ENCODE measurements at regions not wholly inside any gene's neighbourhood (a gene's known extent, or its start where the extent isn't known, plus 50 kb on each side); places are given as distances from the start of the nearest gene placed in this dataset.
A peak's percentile ranks its signal among the peaks of the same experiment; 100 is the strongest.

DNA sequence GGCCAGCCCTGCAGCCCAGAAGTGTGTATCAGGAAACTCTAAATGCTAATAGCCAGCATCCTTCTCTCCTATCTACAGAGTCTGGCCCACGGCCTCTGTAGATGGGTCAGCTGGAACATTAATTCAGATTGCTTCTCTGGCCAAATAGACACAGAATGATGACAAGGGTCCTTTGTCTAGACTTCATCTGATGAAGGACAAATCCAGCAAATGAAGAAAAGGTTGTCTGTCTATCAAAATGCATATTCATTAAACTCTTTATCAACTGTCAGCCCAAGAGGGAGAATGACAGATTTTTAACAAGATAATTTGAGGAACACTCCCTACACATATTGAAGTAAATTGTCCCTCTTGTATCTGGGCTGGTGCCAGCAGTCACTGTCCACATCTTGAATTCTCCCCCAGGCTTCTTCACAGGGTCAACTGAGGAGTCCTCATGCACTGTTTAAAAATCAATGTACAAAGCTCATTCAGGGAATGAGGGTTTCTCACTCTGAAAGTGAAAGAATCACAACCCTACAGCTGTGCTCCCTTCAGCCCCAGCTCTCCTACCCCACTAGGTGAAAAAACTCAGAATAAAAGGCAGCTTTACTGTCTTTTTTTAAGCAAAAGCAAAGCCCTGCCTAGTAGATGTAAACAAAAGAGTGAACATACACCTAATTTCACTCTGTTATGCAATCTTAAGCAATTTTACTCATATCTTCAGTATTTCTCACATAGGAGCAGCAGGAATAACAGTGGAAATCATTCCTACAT lies 507.7 kb downstream of the IGSF11 start:
- peak overlapping the region; percentile 0 for H3K27ac ChIP-seq (ENCODE audit: low read depth, low read length)

DNA sequence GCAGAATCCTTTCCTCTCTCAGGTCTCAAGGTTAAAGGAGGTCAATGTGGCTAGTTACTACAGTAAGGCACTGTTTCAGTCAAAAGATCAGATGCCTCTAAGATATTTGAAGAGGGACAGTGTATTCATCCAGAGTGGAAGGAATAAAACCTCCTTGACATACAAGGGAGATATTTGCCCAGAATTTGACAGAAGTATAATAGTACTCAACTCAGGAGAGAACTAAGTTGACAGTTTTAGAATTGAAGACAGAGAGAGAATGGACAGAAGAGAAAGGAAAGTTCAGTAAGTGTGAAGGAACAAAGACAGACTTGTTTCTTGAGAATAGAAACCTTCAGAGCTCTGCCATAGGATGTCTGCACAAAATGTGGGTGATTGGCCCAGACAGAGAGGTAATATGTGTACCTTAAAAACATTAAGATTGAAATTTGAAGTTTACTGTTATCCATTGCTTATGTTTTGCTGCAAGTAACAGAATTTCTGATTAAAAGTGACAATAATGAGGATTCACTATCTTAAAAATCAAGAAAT lies 507.1 kb downstream of the IGSF11 start:
- Histone ChIP-seq H3K4me3 (ENCODE audit: low read length) (no peak overlapping the region), H3K27me3 (ENCODE audit: control insufficient read depth, insufficient read depth, low read length, poor library complexity, severe bottlenecking) (no peaks in the 10 kb centered on the region), H3K36me3 (ENCODE audit: control insufficient read depth, insufficient read depth, low read length) (peaks cover 4% of the 10 kb centered on the region), H3K4me1 (ENCODE audit: control insufficient read depth, insufficient read depth, low read length) (peaks cover 5% of the 10 kb centered on the region), H3K9me3 (ENCODE audit: control insufficient read depth, low read length) (peaks cover 9% of the 10 kb centered on the region), H3K9ac (ENCODE audit: extremely low read depth, low read length, poor library complexity, severe bottlenecking) (no peak overlapping the region), H3K27ac (ENCODE audit: low read depth, low read length) (peak overlapping the region; percentile 0)
- TF ChIP-seq, protein P1, sequence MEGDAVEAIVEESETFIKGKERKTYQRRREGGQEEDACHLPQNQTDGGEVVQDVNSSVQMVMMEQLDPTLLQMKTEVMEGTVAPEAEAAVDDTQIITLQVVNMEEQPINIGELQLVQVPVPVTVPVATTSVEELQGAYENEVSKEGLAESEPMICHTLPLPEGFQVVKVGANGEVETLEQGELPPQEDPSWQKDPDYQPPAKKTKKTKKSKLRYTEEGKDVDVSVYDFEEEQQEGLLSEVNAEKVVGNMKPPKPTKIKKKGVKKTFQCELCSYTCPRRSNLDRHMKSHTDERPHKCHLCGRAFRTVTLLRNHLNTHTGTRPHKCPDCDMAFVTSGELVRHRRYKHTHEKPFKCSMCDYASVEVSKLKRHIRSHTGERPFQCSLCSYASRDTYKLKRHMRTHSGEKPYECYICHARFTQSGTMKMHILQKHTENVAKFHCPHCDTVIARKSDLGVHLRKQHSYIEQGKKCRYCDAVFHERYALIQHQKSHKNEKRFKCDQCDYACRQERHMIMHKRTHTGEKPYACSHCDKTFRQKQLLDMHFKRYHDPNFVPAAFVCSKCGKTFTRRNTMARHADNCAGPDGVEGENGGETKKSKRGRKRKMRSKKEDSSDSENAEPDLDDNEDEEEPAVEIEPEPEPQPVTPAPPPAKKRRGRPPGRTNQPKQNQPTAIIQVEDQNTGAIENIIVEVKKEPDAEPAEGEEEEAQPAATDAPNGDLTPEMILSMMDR (conservative IDR thresholded peaks at IDR 0.05): no peak
- Mint-ChIP-seq H3K36me3 (ENCODE audit: low read depth) (peaks cover 6% of the 10 kb centered on the region), H3K4me3 (no peak overlapping the region), H3K9me3 (peaks cover 17% of the 10 kb centered on the region), H3K27me3 (ENCODE audit: insufficient read depth) (no peaks in the 10 kb centered on the region), H3K4me1 (peaks cover 21% of the 10 kb centered on the region), H3K27ac (no peak overlapping the region)
- no peak for DNase-seq

More for the DNA sequence above, 507.7 kb downstream of the IGSF11 start:
- Histone ChIP-seq H3K27me3 (ENCODE audit: control insufficient read depth, insufficient read depth, low read length, poor library complexity, severe bottlenecking) (no peaks in the 10 kb centered on the region), H3K9me3 (ENCODE audit: control insufficient read depth, low read length) (peaks cover 3% of the 10 kb centered on the region), H3K9ac (ENCODE audit: extremely low read depth, low read length, poor library complexity, severe bottlenecking) (no peak overlapping the region), H3K4me3 (ENCODE audit: low read length) (no peak overlapping the region), H3K36me3 (ENCODE audit: control insufficient read depth, insufficient read depth, low read length) (no peaks in the 10 kb centered on the region), H3K4me1 (ENCODE audit: control insufficient read depth, insufficient read depth, low read length) (peaks cover 5% of the 10 kb centered on the region)
- Mint-ChIP-seq H3K36me3 (ENCODE audit: low read depth) (peaks cover 6% of the 10 kb centered on the region), H3K27me3 (ENCODE audit: insufficient read depth) (no peaks in the 10 kb centered on the region), H3K27ac (no peak overlapping the region), H3K4me1 (peaks cover 21% of the 10 kb centered on the region), H3K9me3 (peaks cover 15% of the 10 kb centered on the region), H3K4me3 (no peak overlapping the region)
- WGBS, 2 experiments (ENCODE audit: insufficient coverage in 1 of 2, insufficient read length in 1 of 2): 88% methylated on average over 1 of the region's 1 CpG; no CpG with 5 or more reads in 1 of the 2 experiments
- DNase-seq: no peak
- TF ChIP-seq, protein P1 (conservative IDR thresholded peaks at IDR 0.05): no peak

DNA sequence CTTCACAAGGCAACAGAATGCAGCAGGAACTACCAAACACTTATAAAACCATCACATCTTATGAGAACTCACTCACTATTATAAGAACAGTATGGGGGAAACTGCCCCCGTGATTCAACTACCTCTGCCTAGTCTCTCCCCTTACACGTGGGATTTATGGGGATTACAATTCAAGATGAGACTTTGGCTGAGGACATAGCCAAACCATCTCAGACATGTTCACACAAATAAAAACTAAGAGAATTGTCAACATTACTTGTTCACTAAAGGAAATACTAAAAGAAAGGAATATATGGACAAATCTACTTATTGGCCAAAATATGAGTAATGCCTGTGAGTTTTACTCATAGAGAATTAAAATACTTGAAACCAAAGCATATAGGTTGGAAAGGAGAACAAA lies 505.1 kb downstream of the IGSF11 start:
- no peaks in the 10 kb centered on the region for H3K27me3 Mint-ChIP-seq (ENCODE audit: insufficient read depth)
- H3K27ac Mint-ChIP-seq: no peak overlapping the region
- TF ChIP-seq, protein P1 (conservative IDR thresholded peaks at IDR 0.05): no peak
- H3K36me3 Mint-ChIP-seq (ENCODE audit: low read depth): peaks cover 9% of the 10 kb centered on the region
- peaks cover 21% of the 10 kb centered on the region for H3K4me1 Mint-ChIP-seq
- H3K27ac ChIP-seq (ENCODE audit: low read depth, low read length): no peak overlapping the region
- H3K36me3 ChIP-seq (ENCODE audit: control insufficient read depth, insufficient read depth, low read length): peaks cover 10% of the 10 kb centered on the region
- DNase-seq: no peak
- no peaks in the 10 kb centered on the region for H3K27me3 ChIP-seq (ENCODE audit: control insufficient read depth, insufficient read depth, low read length, poor library complexity, severe bottlenecking)
- H3K9ac ChIP-seq (ENCODE audit: extremely low read depth, low read length, poor library complexity, severe bottlenecking): no peak overlapping the region
- 86 to 100% methylated on average over 1 to 2 of the region's 2 CpGs for WGBS, 2 experiments (ENCODE audit: insufficient coverage in 1 of 2, insufficient read length in 1 of 2)
- H3K4me1 ChIP-seq (ENCODE audit: control insufficient read depth, insufficient read depth, low read length): peaks cover 5% of the 10 kb centered on the region
- H3K9me3 ChIP-seq (ENCODE audit: control insufficient read depth, low read length): peaks cover 24% of the 10 kb centered on the region
- no peak overlapping the region for H3K4me3 Mint-ChIP-seq
- H3K9me3 Mint-ChIP-seq: peaks cover 19% of the 10 kb centered on the region
- H3K4me3 ChIP-seq (ENCODE audit: low read length): no peak overlapping the region

Data from endodermal cell (in vitro differentiated cells).